ENCODE measurements at regions not wholly inside any gene's neighbourhood (a gene's known extent, or its start where the extent isn't known, plus 50 kb on each side); places are given as distances from the start of the nearest gene placed in this dataset.

GRCh38 chr10:79017882-79018520 lies 50.8 kb upstream of the ZMIZ1 start:
- POLR2A ChIA-PET, result interaction anchor here (0.7 to 2.1 kb wide), 5 partner anchors 10 to 49 kb away, joined by 3 to 11 read pairs (median 4); no protein-coding TSS in a partner anchor
- Histone ChIP-seq H3K27ac (ENCODE audit: low read depth in 2 of 2, low read length in 1 of 2) (peak overlapping the region in 1 of 2 experiments; percentile 100; a peak in 2 of 4 replicates), H2AFZ (ENCODE audit: low read depth) (no peak overlapping the region), H3K4me1 (ENCODE audit: control insufficient read depth in 1 of 2, insufficient read depth in 2 of 2, low read depth in 1 of 2, low read length in 1 of 2) (peaks cover 0 to 59% of the 10 kb centered on the region in 2 experiments; a peak in 2 of 4 replicates), H3K36me3 (replicated peaks in 1 of 2; ENCODE audit: control insufficient read depth in 1 of 2, insufficient read depth in 2 of 2, low read length in 1 of 2) (no peaks in the 10 kb centered on the region), H3K4me2 (no peak overlapping the region), H3K27me3 (ENCODE audit: insufficient read depth) (no peaks in the 10 kb centered on the region), H4K20me1 (ENCODE audit: insufficient read depth) (no peaks in the 10 kb centered on the region), H3K9me3 (no peaks in the 10 kb centered on the region), H3K9ac (no peak overlapping the region), H3F3A (replicated peaks; ENCODE audit: insufficient read depth) (no peaks in the 10 kb centered on the region), H3K9me2 (no peaks in the 10 kb centered on the region), H3K4me3 (ENCODE audit: low read depth in 2 of 2, low read length in 1 of 2) (no peak overlapping the region), H3K79me2 (ENCODE audit: insufficient read depth) (no peaks in the 10 kb centered on the region)
- no peak for TF ChIP-seq FOXM1 (IDR thresholded peaks at IDR 0.05; ENCODE audit: low read depth)
- no peak for TF ChIP-seq JUND (IDR thresholded peaks at IDR 0.05)
- TF ChIP-seq YY1 (IDR thresholded peaks at IDR 0.05; ENCODE audit: low read depth), result no peak
- no peak for TF ChIP-seq NFIC (IDR thresholded peaks at IDR 0.05; ENCODE audit: borderline replicate concordance)
- no peak for TF ChIP-seq NRF1 (IDR thresholded peaks at IDR 0.05; ENCODE audit: low read depth, low read length)
- TF ChIP-seq IRF3 (IDR thresholded peaks at IDR 0.05; ENCODE audit: low read depth, low read length), result no peak
- TF ChIP-seq MXI1 (IDR thresholded peaks at IDR 0.05; ENCODE audit: low read depth, low read length), result no peak
- no peak for TF ChIP-seq EP300 (IDR thresholded peaks at IDR 0.05; ENCODE audit: borderline replicate concordance in 1 of 2, low read depth in 1 of 2, low read length in 1 of 2)
- TF ChIP-seq EZH2phosphoT487 (IDR thresholded peaks at IDR 0.05; ENCODE audit: borderline replicate concordance, low read depth), result no peak
- TF ChIP-seq GATA2 (CRISPR knock-in tag; IDR thresholded peaks at IDR 0.05), result no peak
- no peak for TF ChIP-seq CHD2 (IDR thresholded peaks at IDR 0.05; ENCODE audit: low read length, partially characterized antibody)
- no peak for TF ChIP-seq RXRA (IDR thresholded peaks at IDR 0.05; ENCODE audit: borderline replicate concordance, low read depth)
- TF ChIP-seq FOSL2 (IDR thresholded peaks at IDR 0.05; ENCODE audit: borderline replicate concordance, low read depth), result no peak
- no peak for TF ChIP-seq FOXJ3 (CRISPR knock-in tag; IDR thresholded peaks at IDR 0.05)
- TF ChIP-seq, protein P1, sequence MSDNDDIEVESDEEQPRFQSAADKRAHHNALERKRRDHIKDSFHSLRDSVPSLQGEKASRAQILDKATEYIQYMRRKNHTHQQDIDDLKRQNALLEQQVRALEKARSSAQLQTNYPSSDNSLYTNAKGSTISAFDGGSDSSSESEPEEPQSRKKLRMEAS (IDR thresholded peaks at IDR 0.05; ENCODE audit: low read depth), result no peak
- 58% methylated on average over 3 of the region's 4 CpGs for WGBS (ENCODE audit: low lambda C conversion rate)
- CTCF ChIA-PET, result interaction anchor here (0.7 to 2.4 kb wide), 4 partner anchors 10 to 49 kb away, joined by 3 to 17 read pairs (median 4); no protein-coding TSS in a partner anchor
- DNase-seq, result no peak

DNA sequence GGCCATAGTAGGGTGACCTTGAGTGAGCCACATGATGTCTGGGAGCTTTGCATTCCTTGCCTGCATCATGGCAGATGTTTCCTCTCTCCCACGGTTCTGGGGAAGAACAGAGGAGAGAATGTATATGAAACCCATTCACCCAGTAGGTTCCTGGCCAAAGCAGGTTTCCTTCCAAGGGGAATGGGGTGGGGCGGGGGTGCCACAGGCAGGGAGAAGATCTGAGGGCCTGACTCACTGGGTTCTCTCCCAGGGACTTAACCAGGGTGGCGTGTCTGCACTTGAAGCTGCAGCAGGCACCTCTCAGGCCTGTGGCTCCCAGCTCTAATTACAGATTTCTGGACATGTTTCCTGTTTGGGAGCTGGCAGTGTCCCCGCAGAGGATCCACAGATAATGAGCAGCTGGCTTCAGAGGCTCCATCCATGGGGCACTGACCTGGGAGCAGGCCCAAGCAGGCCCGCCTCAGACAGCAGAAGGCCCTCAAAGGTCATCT lies 50.2 kb upstream of the ZMIZ1 start:
- no peaks in the 10 kb centered on the region for H4K20me1 ChIP-seq (ENCODE audit: insufficient read depth)
- H3K27me3 ChIP-seq (ENCODE audit: insufficient read depth), result no peaks in the 10 kb centered on the region
- no peaks in the 10 kb centered on the region for H3F3A ChIP-seq (replicated peaks; ENCODE audit: insufficient read depth)
- no peak overlapping the region for H3K9ac ChIP-seq
- no peaks in the 10 kb centered on the region for H3K79me2 ChIP-seq (ENCODE audit: insufficient read depth)
- POLR2A ChIA-PET, result interaction anchor here (0.7 to 2.1 kb wide), 7 partner anchors 10 to 612 kb away, joined by 3 to 11 read pairs (median 4); no protein-coding TSS in a partner anchor
- H3K4me2 ChIP-seq, result no peak overlapping the region
- no peak overlapping the region for H2AFZ ChIP-seq (ENCODE audit: low read depth)
- whole genome bisulfite sequencing (ENCODE audit: low lambda C conversion rate), result no CpG with 5 or more reads among the region's 5 CpGs
- H3K36me3 ChIP-seq (replicated peaks in 1 of 2; ENCODE audit: control insufficient read depth in 1 of 2, insufficient read depth in 2 of 2, low read length in 1 of 2), result no peaks in the 10 kb centered on the region
- CTCF ChIA-PET, result interaction anchor here (0.7 to 2.4 kb wide), 7 partner anchors 9 to 123 kb away, joined by 3 to 17 read pairs (median 3); no protein-coding TSS in a partner anchor
- H3K9me3 ChIP-seq, result no peaks in the 10 kb centered on the region
- peak overlapping the region in 1 of 2 experiments; percentile 100; a peak in 2 of 4 replicates for H3K27ac ChIP-seq (ENCODE audit: low read depth in 2 of 2, low read length in 1 of 2)
- H3K4me1 ChIP-seq (ENCODE audit: control insufficient read depth in 1 of 2, insufficient read depth in 2 of 2, low read depth in 1 of 2, low read length in 1 of 2), result peaks cover 0 to 60% of the 10 kb centered on the region in 2 experiments; a peak in 2 of 4 replicates
- no peaks in the 10 kb centered on the region for H3K9me2 ChIP-seq
- H3K4me3 ChIP-seq (ENCODE audit: low read depth in 2 of 2, low read length in 1 of 2), result no peak overlapping the region
- peak; percentile 81 for DNase-seq
- TF ChIP-seq FOSL2 (IDR thresholded peaks at IDR 0.05; ENCODE audit: borderline replicate concordance, low read depth), result no peak
- peak; percentile 50; the same call in 1 of the 2 replicates for TF ChIP-seq MXI1 (IDR thresholded peaks at IDR 0.05; ENCODE audit: low read depth, low read length)
- peak in 1 of 2 experiments; percentile 90; a peak in 2 of 4 replicates for TF ChIP-seq EP300 (IDR thresholded peaks at IDR 0.05; ENCODE audit: borderline replicate concordance in 1 of 2, low read depth in 1 of 2, low read length in 1 of 2)
- TF ChIP-seq TCF12 (IDR thresholded peaks at IDR 0.05), result peak; percentile 32; the same call in 1 of the 2 replicates
- no peak for TF ChIP-seq MEF2A (IDR thresholded peaks at IDR 0.05; ENCODE audit: borderline replicate concordance, low read depth)
- TF ChIP-seq, protein P2, sequence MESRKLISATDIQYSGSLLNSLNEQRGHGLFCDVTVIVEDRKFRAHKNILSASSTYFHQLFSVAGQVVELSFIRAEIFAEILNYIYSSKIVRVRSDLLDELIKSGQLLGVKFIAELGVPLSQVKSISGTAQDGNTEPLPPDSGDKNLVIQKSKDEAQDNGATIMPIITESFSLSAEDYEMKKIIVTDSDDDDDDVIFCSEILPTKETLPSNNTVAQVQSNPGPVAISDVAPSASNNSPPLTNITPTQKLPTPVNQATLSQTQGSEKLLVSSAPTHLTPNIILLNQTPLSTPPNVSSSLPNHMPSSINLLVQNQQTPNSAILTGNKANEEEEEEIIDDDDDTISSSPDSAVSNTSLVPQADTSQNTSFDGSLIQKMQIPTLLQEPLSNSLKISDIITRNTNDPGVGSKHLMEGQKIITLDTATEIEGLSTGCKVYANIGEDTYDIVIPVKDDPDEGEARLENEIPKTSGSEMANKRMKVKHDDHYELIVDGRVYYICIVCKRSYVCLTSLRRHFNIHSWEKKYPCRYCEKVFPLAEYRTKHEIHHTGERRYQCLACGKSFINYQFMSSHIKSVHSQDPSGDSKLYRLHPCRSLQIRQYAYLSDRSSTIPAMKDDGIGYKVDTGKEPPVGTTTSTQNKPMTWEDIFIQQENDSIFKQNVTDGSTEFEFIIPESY (IDR thresholded peaks at IDR 0.05; ENCODE audit: borderline replicate concordance, low read depth), result no peak
- TF ChIP-seq FOXM1 (IDR thresholded peaks at IDR 0.05; ENCODE audit: low read depth), result no peak
- TF ChIP-seq RCOR1 (IDR thresholded peaks at IDR 0.05; ENCODE audit: low read length), result peak; percentile 83
- TF ChIP-seq GATA2 (CRISPR knock-in tag; IDR thresholded peaks at IDR 0.05), result peak; percentile 71
